GM12875 (cell line): ENCODE measurements at regions not wholly inside any gene's neighbourhood (a gene's known extent, or its start where the extent isn't known, plus 50 kb on each side); places are given as distances from the start of the nearest gene placed in this dataset.

Experiments
- H3K4me3 ChIP-seq: one replicate; pipeline ENCODE4 v1.5.1; 2011; ENCODE audit warnings: low read depth, low read length, control low read depth
- CTCF ChIP-seq: IDR thresholded peaks from 2 replicates; pipeline ENCODE4 v1.5.1; 2011; ENCODE audit warnings: low read depth, mild to moderate bottlenecking, control low read depth, inconsistent platforms, low read length, moderate library complexity, borderline replicate concordance; ENCODE audit not compliant: insufficient read depth

GRCh38 chr1:98387701-98388100, 273.8 kb upstream of the SNX7 start:
- no peak for TF ChIP-seq CTCF
- H3K4me3 ChIP-seq = no peak overlapping the region

GRCh38 chr1:98386675-98387440, 274.7 kb upstream of the SNX7 start:
- no peak overlapping the region for H3K4me3 ChIP-seq
- TF ChIP-seq CTCF = no peak

- TF ChIP-seq CTCF = no peak
- H3K4me3 ChIP-seq = no peak overlapping the region
These were observed 275.9 kb upstream of the SNX7 start for GRCh38 chr1:98385652-98386051.

GRCh38 chr1:98384461-98385141, 276.9 kb upstream of the SNX7 start:
- TF ChIP-seq CTCF = no peak
- H3K4me3 ChIP-seq = no peak overlapping the region

GRCh38 chr1:98382986-98383740, 278.4 kb upstream of the SNX7 start:
- no peak overlapping the region for H3K4me3 ChIP-seq
- no peak for TF ChIP-seq CTCF

- TF ChIP-seq CTCF = no peak
- H3K4me3 ChIP-seq = no peak overlapping the region
These were observed 278.9 kb upstream of the SNX7 start for GRCh38 chr1:98382586-98382985.

- no peak overlapping the region for H3K4me3 ChIP-seq
- TF ChIP-seq CTCF = no peak
These were observed 287.4 kb upstream of the SNX7 start for GRCh38 chr1:98374098-98374497.
